ENCODE measurements at regions not wholly inside any gene's neighbourhood (a gene's known extent, or its start where the extent isn't known, plus 50 kb on each side); places are given as distances from the start of the nearest gene placed in this dataset.
"Not testable (repeated sequence)": the region's sequence is repeated elsewhere in the genome, so short reads cannot be mapped to it uniquely, and the experiment has no call there.

- DNase-seq (ENCODE audit: low spot score) = no peak
Measured at GRCh38 chr7:68183176-68183575, 1186.5 kb downstream of the TYW1 start.

GRCh38 chr7:68185631-68186456 is 1189.2 kb downstream of the TYW1 start:
- no peak for DNase-seq (ENCODE audit: low spot score)

GRCh38 chr7:68187532-68187931 is 1190.9 kb downstream of the TYW1 start:
- DNase-seq (ENCODE audit: low spot score) = no peak

- no peak for DNase-seq (ENCODE audit: low spot score)
Measured at GRCh38 chr7:68192941-68193340, 1196.3 kb downstream of the TYW1 start.

- not testable (repeated sequence) for DNase-seq (ENCODE audit: low spot score)
Measured at GRCh38 chr7:68195642-68196041, 1199.0 kb downstream of the TYW1 start.

GRCh38 chr7:68200051-68200670 is 1203.5 kb downstream of the TYW1 start:
- DNase-seq (ENCODE audit: low spot score) = no peak

GRCh38 chr7:68203251-68203650 is 1206.6 kb downstream of the TYW1 start:
- no peak for DNase-seq (ENCODE audit: low spot score)

GRCh38 chr7:68205826-68206225 is 1209.2 kb downstream of the TYW1 start:
- no peak for DNase-seq (ENCODE audit: low spot score)

GRCh38 chr7:68206946-68207485 is 1210.4 kb downstream of the TYW1 start:
- no peak for DNase-seq (ENCODE audit: low spot score)

- no peak for DNase-seq (ENCODE audit: low spot score)
Measured at GRCh38 chr7:68207676-68208075, 1211.0 kb downstream of the TYW1 start.

- DNase-seq (ENCODE audit: low spot score) = no peak
Measured at GRCh38 chr7:68209486-68209885, 1212.9 kb downstream of the TYW1 start.

GRCh38 chr7:68213838-68214237 is 1217.2 kb downstream of the TYW1 start:
- DNase-seq (ENCODE audit: low spot score) = no peak

- DNase-seq (ENCODE audit: low spot score) = no peak
Measured at GRCh38 chr7:68216051-68216450, 1219.4 kb downstream of the TYW1 start.

- no peak for DNase-seq (ENCODE audit: low spot score)
Measured at GRCh38 chr7:68217426-68217825, 1220.8 kb downstream of the TYW1 start.

- DNase-seq (ENCODE audit: low spot score) = no peak
Measured at GRCh38 chr7:68218461-68218860, 1221.8 kb downstream of the TYW1 start.

GRCh38 chr7:68222311-68222710 is 1225.7 kb downstream of the TYW1 start:
- DNase-seq (ENCODE audit: low spot score) = no peak

- no peak for DNase-seq (ENCODE audit: low spot score)
Measured at GRCh38 chr7:68224041-68224741, 1227.6 kb downstream of the TYW1 start.

- not testable (repeated sequence) for DNase-seq (ENCODE audit: low spot score)
Measured at GRCh38 chr7:68231011-68231410, 1234.4 kb downstream of the TYW1 start.

GRCh38 chr7:68235937-68236336 is 1239.3 kb downstream of the TYW1 start:
- no peak for DNase-seq (ENCODE audit: low spot score)

- no peak for DNase-seq (ENCODE audit: low spot score)
Measured at GRCh38 chr7:68238204-68238805, 1241.7 kb downstream of the TYW1 start.

GRCh38 chr7:68243128-68243527 is 1246.5 kb downstream of the TYW1 start:
- no peak for DNase-seq (ENCODE audit: low spot score)

GRCh38 chr7:68244389-68244788 is 1247.8 kb downstream of the TYW1 start:
- no peak for DNase-seq (ENCODE audit: low spot score)

Data from hematopoietic multipotent progenitor cell treated with erythropoietin and hydrocortisone succinate and interleukin-3 and kit ligand, for 15 days (in vitro differentiated cells).